GM12878 (cell line): ENCODE measurements at regions not wholly inside any gene's neighbourhood (a gene's known extent, or its start where the extent isn't known, plus 50 kb on each side); places are given as distances from the start of the nearest gene placed in this dataset.

Experiments
- ATAC-seq: fragments of 200-7000 bp; cut with Tn5 transposase; 3 replicates; pipeline ENCODE4 v1.9.1; 2020; ENCODE audit warnings: mild to moderate bottlenecking, moderate library complexity
- BruUV-seq: library from RNA; stranded (reverse); fragments of 400-500 nt; replicated peaks from 2 replicates; lab custom pipeline; 2021; lab: Mats Ljungman, UMichigan
- CTCF ChIA-PET: fragments of 300-600 bp; sonication (Branson Sonifier 250); formaldehyde crosslinking; extraction: SDS; loops from one replicate; lab custom pipeline; 2021; ENCODE audit warnings: inconsistent platforms; lab: Yijun Ruan, JAX
- POLR2A ChIA-PET: fragments of 350-600 bp; formaldehyde crosslinking; extraction: SDS; loops from one replicate; lab custom pipeline; 2021; ENCODE audit warnings: inconsistent platforms; lab: Charles Lee
- RAD21 ChIA-PET: fragments of 300-600 bp; sonication (Branson Sonifier 250); formaldehyde crosslinking; loops from one replicate; lab custom pipeline; 2023; ENCODE audit warnings: antibody characterized with exemption; ENCODE audit not compliant: unreplicated experiment; lab: Charles Lee
- SMC1A ChIA-PET: fragments of 300-600 bp; sonication (Branson Sonifier 250); formaldehyde crosslinking; loops from one replicate; lab custom pipeline; 2023; ENCODE audit not compliant: unreplicated experiment, uncharacterized antibody; lab: Charles Lee
- DNase-seq: peaks from one replicate; pipeline ENCODE4 v3.0.0-alpha.2; 2011; ENCODE audit warnings: low read depth, low spot score
- FAIRE-seq: peaks from 3 replicates; lab custom pipeline; 2011; peaks lifted over from hg19 to GRCh38; lab: Jason Lieb, UNC
- H2AFZ ChIP-seq: 2 replicates; pipeline ENCODE4 v1.6.0; 2011; ENCODE audit warnings: low read depth, low read length, control low read depth; ENCODE audit not compliant: control insufficient read depth
- H3K27ac ChIP-seq: 2 replicates; pipeline ENCODE4 v1.5.1; 2011; ENCODE audit warnings: control low read depth; ENCODE audit not compliant: control insufficient read depth, insufficient read depth
- H3K27me3 ChIP-seq, 2 experiments: replicated peaks in 1 of 2; 2 replicates each; pipeline versions ENCODE4 v1.6.0 to v1.6.1; 2011; ENCODE audit warnings: low read length in 1 of 2; ENCODE audit not compliant: control insufficient read depth in 2 of 2, insufficient read depth in 2 of 2
- H3K36me3 ChIP-seq, 2 experiments: 2 replicates each; pipeline ENCODE4 v1.5.1; 2011; ENCODE audit warnings: low read length in 1 of 2; ENCODE audit not compliant: control insufficient read depth in 2 of 2, insufficient read depth in 2 of 2
- H3K4me1 ChIP-seq: 2 replicates; pipeline ENCODE4 v1.6.1; 2011; ENCODE audit warnings: mild to moderate bottlenecking, low read length, moderate library complexity, mixed read lengths; ENCODE audit not compliant: control insufficient read depth, insufficient read depth
- H3K4me2 ChIP-seq: 2 replicates; pipeline ENCODE4 v1.6.0; 2011; ENCODE audit warnings: control low read depth; ENCODE audit not compliant: control insufficient read depth, insufficient read depth
- H3K4me3 ChIP-seq: fragments of 200-600 bp; sonication (generic); 2 replicates; pipeline ENCODE4 v1.5.1; 2016
- H3K79me2 ChIP-seq: 2 replicates; pipeline ENCODE4 v1.6.0; 2011; ENCODE audit warnings: low read length; ENCODE audit not compliant: control insufficient read depth, insufficient read depth
- H3K9ac ChIP-seq: 2 replicates; pipeline ENCODE4 v1.8.0; 2011; ENCODE audit warnings: low read length, control low read depth, mixed read lengths; ENCODE audit not compliant: control insufficient read depth, insufficient read depth
- H3K9me3 ChIP-seq: replicated peaks from 3 replicates; pipeline ENCODE4 v1.5.1; 2011; ENCODE audit warnings: mild to moderate bottlenecking, low read length; ENCODE audit not compliant: control insufficient read depth, insufficient read depth
- H4K20me1 ChIP-seq: 2 replicates; pipeline ENCODE4 v1.6.0; 2011; ENCODE audit not compliant: control insufficient read depth, insufficient read depth
- JUND ChIP-seq: IDR thresholded peaks from 2 replicates; pipeline ENCODE4 v1.6.1; 2012; ENCODE audit warnings: low read depth, mild to moderate bottlenecking, low read length, improper control_type of control experiment, moderate library complexity
- NRF1 ChIP-seq: conservative IDR thresholded peaks from 2 replicates; pipeline ENCODE4 v1.6.1; 2011; ENCODE audit warnings: mild to moderate bottlenecking, low read depth, low read length, improper control_type of control experiment
- TAF1 ChIP-seq: IDR thresholded peaks from 2 replicates; pipeline ENCODE4 v1.6.1; 2011; ENCODE audit warnings: mild to moderate bottlenecking, low read depth, low read length, borderline replicate concordance
- ZZZ3 ChIP-seq: IDR thresholded peaks from 2 replicates; pipeline ENCODE4 v1.6.1; 2011; ENCODE audit warnings: low read depth; ENCODE audit not compliant: control insufficient read depth, insufficient read length
- WGBS: methylation state at CpG from one replicate; pipeline ENCODE4 v1.1.6; 2016; ENCODE audit warnings: low lambda C conversion rate; ENCODE audit not compliant: insufficient replicate concordance, insufficient coverage; ENCODE audit errors: missing lambda C conversion rate; 5-methylcytosine and 5-hydroxymethylcytosine counted together
- in situ Hi-C: fragments of 300-500 bp; cut with MboI; formaldehyde crosslinking; loops from 9 replicates; pipeline ENCODE4 v1.14.3; 2018; ENCODE audit warnings: mixed read lengths
- intact Hi-C: fragments of 100-400 bp; cut with micrococcal nuclease; formaldehyde crosslinking; loops from one replicate; pipeline ENCODE4 v1.14.2; 2022; ENCODE audit not compliant: unreplicated experiment
- TF ChIP-seq, protein P1 (sequence below): fragments of 450-650 bp; formaldehyde crosslinking; IDR thresholded peaks from 2 replicates; pipeline ENCODE4 v1.5.0; 2022; ENCODE audit warnings: mild to moderate bottlenecking, missing genetic modification characterization
- TF ChIP-seq, protein P2 (sequence below): fragments of 450-650 bp; IDR thresholded peaks from 2 replicates; pipeline ENCODE4 v1.6.1; 2016; ENCODE audit warnings: mild to moderate bottlenecking
- TF ChIP-seq, protein P3 (sequence below): IDR thresholded peaks from 2 replicates; pipeline ENCODE4 v1.6.1; 2011; ENCODE audit warnings: borderline replicate concordance, low read depth, mild to moderate bottlenecking, moderate library complexity, low read length; ENCODE audit not compliant: insufficient read depth, poor library complexity, severe bottlenecking
- TF ChIP-seq, protein P4 (sequence below): fragments of 450-650 bp; IDR thresholded peaks from 2 replicates; pipeline ENCODE4 v1.6.1; 2017; ENCODE audit warnings: mild to moderate bottlenecking, moderate library complexity

DNA sequence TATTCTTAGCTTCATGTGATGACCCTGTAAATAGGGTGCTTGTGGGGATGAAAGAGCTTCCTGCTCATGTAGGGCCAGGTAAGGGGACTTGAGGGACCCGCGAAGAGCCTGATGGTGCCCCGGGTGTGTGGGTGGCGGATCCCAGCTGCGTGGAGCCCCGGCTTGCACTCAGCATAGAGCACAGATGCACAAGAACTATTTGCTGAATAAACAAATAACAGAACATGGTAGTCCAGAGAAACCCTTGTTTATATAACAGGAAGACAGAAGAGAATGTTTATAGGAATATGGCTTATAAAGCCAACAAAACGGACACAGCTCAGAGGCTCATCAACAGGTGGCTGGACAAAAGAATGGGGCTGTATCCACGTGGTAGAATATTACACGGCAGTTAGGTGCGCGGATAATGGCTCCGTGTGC lies 106.9 kb upstream of the COL5A1 start (continued):
- TF ChIP-seq NRF1 (no peak), ZZZ3 (no peak), JUND (no peak)
- TF ChIP-seq, protein P1, sequence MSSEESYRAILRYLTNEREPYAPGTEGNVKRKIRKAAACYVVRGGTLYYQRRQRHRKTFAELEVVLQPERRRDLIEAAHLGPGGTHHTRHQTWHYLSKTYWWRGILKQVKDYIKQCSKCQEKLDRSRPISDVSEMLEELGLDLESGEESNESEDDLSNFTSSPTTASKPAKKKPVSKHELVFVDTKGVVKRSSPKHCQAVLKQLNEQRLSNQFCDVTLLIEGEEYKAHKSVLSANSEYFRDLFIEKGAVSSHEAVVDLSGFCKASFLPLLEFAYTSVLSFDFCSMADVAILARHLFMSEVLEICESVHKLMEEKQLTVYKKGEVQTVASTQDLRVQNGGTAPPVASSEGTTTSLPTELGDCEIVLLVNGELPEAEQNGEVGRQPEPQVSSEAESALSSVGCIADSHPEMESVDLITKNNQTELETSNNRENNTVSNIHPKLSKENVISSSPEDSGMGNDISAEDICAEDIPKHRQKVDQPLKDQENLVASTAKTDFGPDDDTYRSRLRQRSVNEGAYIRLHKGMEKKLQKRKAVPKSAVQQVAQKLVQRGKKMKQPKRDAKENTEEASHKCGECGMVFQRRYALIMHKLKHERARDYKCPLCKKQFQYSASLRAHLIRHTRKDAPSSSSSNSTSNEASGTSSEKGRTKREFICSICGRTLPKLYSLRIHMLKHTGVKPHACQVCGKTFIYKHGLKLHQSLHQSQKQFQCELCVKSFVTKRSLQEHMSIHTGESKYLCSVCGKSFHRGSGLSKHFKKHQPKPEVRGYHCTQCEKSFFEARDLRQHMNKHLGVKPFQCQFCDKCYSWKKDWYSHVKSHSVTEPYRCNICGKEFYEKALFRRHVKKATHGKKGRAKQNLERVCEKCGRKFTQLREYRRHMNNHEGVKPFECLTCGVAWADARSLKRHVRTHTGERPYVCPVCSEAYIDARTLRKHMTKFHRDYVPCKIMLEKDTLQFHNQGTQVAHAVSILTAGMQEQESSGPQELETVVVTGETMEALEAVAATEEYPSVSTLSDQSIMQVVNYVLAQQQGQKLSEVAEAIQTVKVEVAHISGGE (CRISPR knock-in tag): no peak
- TF ChIP-seq, protein P2, sequence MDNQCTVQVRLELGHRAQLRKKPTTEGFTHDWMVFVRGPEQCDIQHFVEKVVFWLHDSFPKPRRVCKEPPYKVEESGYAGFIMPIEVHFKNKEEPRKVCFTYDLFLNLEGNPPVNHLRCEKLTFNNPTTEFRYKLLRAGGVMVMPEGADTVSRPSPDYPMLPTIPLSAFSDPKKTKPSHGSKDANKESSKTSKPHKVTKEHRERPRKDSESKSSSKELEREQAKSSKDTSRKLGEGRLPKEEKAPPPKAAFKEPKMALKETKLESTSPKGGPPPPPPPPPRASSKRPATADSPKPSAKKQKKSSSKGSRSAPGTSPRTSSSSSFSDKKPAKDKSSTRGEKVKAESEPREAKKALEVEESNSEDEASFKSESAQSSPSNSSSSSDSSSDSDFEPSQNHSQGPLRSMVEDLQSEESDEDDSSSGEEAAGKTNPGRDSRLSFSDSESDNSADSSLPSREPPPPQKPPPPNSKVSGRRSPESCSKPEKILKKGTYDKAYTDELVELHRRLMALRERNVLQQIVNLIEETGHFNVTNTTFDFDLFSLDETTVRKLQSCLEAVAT: no peak

DNA sequence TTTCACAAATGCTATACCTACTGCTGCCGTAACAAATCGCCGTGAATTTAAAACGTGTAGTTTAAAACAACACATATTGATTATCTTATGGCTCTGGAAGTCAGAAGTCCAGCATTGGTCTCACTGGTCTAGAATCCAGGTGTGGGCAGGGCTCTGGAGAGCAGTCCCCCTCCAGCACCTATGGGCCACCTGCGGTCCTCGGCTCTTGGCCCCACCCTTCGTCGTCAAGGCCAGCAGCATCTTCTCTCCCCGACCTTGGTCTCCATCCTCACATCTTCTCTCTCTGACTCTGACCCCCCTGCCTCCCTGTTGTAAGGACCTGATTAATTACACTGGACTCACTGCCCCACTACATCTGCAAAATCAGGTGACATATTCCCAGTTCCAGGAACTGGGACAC lies 106.4 kb upstream of the COL5A1 start:
- DNase-seq (no peak), ATAC-seq (no peak), FAIRE-seq (no peak)
- POLR2A ChIA-PET: no interaction called here
- Histone ChIP-seq H3K36me3 (no peaks in the 10 kb centered on the region), H3K79me2 (no peaks in the 10 kb centered on the region), H4K20me1 (no peaks in the 10 kb centered on the region), H3K4me1 (no peaks in the 10 kb centered on the region), H3K27ac (no peak overlapping the region), H2AFZ (no peak overlapping the region), H3K4me3 (no peak overlapping the region), H3K9me3 (no peaks in the 10 kb centered on the region), H3K27me3 (peaks cover 0 to 1% of the 10 kb centered on the region in 2 experiments; a peak in 2 of 4 replicates), H3K9ac (no peak overlapping the region), H3K4me2 (no peak overlapping the region)
- SMC1A ChIA-PET: no interaction called here
- intact Hi-C loops (no loop called here), in situ Hi-C loops (no loop called here)
- CTCF ChIA-PET: no interaction called here
- RAD21 ChIA-PET: no interaction called here
- BruUV-seq: no TSS peak
- WGBS: 70% methylated on average over 9 of the region's 9 CpGs
- TF ChIP-seq, protein P3, sequence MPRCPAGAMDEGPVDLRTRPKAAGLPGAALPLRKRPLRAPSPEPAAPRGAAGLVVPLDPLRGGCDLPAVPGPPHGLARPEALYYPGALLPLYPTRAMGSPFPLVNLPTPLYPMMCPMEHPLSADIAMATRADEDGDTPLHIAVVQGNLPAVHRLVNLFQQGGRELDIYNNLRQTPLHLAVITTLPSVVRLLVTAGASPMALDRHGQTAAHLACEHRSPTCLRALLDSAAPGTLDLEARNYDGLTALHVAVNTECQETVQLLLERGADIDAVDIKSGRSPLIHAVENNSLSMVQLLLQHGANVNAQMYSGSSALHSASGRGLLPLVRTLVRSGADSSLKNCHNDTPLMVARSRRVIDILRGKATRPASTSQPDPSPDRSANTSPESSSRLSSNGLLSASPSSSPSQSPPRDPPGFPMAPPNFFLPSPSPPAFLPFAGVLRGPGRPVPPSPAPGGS: no peak
- TF ChIP-seq, protein P4, sequence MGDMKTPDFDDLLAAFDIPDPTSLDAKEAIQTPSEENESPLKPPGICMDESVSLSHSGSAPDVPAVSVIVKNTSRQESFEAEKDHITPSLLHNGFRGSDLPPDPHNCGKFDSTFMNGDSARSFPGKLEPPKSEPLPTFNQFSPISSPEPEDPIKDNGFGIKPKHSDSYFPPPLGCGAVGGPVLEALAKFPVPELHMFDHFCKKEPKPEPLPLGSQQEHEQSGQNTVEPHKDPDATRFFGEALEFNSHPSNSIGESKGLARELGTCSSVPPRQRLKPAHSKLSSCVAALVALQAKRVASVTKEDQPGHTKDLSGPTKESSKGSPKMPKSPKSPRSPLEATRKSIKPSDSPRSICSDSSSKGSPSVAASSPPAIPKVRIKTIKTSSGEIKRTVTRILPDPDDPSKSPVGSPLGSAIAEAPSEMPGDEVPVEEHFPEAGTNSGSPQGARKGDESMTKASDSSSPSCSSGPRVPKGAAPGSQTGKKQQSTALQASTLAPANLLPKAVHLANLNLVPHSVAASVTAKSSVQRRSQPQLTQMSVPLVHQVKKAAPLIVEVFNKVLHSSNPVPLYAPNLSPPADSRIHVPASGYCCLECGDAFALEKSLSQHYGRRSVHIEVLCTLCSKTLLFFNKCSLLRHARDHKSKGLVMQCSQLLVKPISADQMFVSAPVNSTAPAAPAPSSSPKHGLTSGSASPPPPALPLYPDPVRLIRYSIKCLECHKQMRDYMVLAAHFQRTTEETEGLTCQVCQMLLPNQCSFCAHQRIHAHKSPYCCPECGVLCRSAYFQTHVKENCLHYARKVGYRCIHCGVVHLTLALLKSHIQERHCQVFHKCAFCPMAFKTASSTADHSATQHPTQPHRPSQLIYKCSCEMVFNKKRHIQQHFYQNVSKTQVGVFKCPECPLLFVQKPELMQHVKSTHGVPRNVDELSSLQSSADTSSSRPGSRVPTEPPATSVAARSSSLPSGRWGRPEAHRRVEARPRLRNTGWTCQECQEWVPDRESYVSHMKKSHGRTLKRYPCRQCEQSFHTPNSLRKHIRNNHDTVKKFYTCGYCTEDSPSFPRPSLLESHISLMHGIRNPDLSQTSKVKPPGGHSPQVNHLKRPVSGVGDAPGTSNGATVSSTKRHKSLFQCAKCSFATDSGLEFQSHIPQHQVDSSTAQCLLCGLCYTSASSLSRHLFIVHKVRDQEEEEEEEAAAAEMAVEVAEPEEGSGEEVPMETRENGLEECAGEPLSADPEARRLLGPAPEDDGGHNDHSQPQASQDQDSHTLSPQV: no peak
- TF ChIP-seq TAF1: no peak
